Tibial nerve (tissue), 3 donors: ENCODE measurements at regions not wholly inside any gene's neighbourhood (a gene's known extent, or its start where the extent isn't known, plus 50 kb on each side); places are given as distances from the start of the nearest gene placed in this dataset.

Experiments used
- CTCF ChIP-seq, 5 experiments: fragments of 200-600 bp in 3 of 5; fragments of 450-650 bp in 2 of 5; sonication (generic) in 3 of 5; IDR thresholded peaks; one replicate each; pipeline ENCODE4 v1.5.1; 2016 to 2019; ENCODE audit warnings: antibody characterized with exemption in 5 of 5, mild to moderate bottlenecking in 3 of 5, moderate library complexity in 2 of 5
- POLR2A ChIP-seq, 2 donors: fragments of 450-650 bp; IDR thresholded peaks; one replicate each; pipeline ENCODE4 v1.6.1; 2017; ENCODE audit warnings: antibody characterized with exemption in 2 of 2, mild to moderate bottlenecking in 2 of 2, moderate library complexity in 2 of 2

DNA sequence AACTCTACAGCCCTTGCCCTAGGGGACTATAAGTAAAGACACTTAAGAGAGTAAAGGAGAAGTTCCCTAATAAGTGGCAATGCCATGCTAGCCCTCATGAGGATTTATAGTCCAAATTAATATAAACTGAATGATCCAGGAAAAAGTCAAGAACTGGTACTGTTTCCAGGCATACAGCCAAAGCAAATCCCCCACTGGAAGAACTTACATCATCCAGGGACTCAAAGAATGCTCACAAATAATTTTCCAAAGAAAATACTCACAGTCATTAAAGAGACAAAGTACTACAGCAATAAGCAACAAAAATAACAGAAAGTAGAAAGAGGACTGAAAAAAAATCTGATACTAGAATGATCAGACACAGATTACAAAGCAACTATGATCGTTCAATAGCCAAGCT is 79.7 kb upstream of the RAP1B start:
- no peak for TF ChIP-seq CTCF (IDR thresholded peaks at IDR 0.05)
- no peak for TF ChIP-seq POLR2A (IDR thresholded peaks at IDR 0.05)
